ENCODE measurements at regions not wholly inside any gene's neighbourhood (a gene's known extent, or its start where the extent isn't known, plus 50 kb on each side); places are given as distances from the start of the nearest gene placed in this dataset.

DNA sequence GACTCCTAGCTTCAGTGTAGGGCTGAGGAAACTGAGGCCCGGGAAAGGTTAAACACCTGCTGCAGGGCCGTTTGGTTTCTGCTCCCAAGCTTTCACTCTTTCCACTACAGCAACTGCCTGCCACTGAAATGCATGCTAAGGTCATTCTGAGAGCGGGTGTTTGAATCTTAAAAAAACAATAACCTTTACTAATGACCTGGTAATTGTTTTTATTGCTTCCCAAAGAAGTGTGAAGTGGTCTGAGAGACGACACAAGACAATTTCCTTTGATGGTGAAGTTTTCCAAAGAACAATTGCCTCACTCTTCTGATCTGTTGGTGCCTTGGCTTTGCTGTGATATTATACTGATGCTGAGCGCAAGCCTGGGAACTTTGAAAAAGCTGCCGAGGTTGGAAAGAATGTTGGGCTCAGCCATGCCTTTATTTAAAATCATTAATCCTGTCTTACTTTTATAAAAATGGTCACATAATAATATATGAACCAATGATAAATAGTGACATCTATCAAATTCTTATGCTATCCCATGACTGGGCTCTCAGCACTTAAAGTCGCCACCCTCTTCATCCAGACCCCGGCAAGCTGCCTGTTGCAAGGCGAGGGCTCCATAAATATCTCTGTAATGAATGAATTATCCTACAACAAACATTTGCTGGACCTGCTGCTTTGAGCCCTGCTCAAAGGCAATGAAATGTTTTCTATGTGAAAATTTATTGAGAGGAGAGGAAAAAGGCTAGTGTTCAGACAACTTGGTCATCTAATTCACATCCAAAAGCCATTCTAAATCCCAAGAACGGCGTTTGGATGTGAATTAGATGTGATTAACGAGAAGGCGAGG, 67.8 kb upstream of the SOD3 start:
- TF ChIP-seq, protein P1, sequence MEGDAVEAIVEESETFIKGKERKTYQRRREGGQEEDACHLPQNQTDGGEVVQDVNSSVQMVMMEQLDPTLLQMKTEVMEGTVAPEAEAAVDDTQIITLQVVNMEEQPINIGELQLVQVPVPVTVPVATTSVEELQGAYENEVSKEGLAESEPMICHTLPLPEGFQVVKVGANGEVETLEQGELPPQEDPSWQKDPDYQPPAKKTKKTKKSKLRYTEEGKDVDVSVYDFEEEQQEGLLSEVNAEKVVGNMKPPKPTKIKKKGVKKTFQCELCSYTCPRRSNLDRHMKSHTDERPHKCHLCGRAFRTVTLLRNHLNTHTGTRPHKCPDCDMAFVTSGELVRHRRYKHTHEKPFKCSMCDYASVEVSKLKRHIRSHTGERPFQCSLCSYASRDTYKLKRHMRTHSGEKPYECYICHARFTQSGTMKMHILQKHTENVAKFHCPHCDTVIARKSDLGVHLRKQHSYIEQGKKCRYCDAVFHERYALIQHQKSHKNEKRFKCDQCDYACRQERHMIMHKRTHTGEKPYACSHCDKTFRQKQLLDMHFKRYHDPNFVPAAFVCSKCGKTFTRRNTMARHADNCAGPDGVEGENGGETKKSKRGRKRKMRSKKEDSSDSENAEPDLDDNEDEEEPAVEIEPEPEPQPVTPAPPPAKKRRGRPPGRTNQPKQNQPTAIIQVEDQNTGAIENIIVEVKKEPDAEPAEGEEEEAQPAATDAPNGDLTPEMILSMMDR (IDR thresholded peaks at IDR 0.05) = no peak
- TF ChIP-seq POLR2A (IDR thresholded peaks at IDR 0.05) = no peak

Data from transverse colon (tissue), 3 donors.